Urinary bladder (tissue), 3 donors: ENCODE measurements at regions not wholly inside any gene's neighbourhood (a gene's known extent, or its start where the extent isn't known, plus 50 kb on each side); places are given as distances from the start of the nearest gene placed in this dataset.
"Not testable (repeated sequence)": the region's sequence is repeated elsewhere in the genome, so short reads cannot be mapped to it uniquely, and the experiment has no call there.

Source experiments
- DNase-seq: peaks from one replicate; pipeline ENCODE4 v3.0.0-alpha.2; 2015; ENCODE audit errors: extremely low spot score
- H3K27ac ChIP-seq: one replicate; pipeline ENCODE4 v1.5.1; 2013; ENCODE audit warnings: low read depth, mild to moderate bottlenecking, moderate library complexity
- H3K36me3 ChIP-seq: one replicate; pipeline ENCODE4 v1.6.1; 2013; ENCODE audit warnings: mild to moderate bottlenecking, moderate library complexity; ENCODE audit not compliant: insufficient read depth
- H3K4me1 ChIP-seq: one replicate; pipeline ENCODE4 v1.6.1; 2013; ENCODE audit warnings: mild to moderate bottlenecking, moderate library complexity; ENCODE audit not compliant: insufficient read depth
- H3K4me3 ChIP-seq: one replicate; pipeline ENCODE4 v1.5.1; 2013; ENCODE audit warnings: low read depth, low read length
- WGBS: extraction: QIAGEN DNeasy Blood & Tissue Kit; methylation state at CpG from one replicate; pipeline ENCODE4 v1.1.7; 2013; 5-methylcytosine and 5-hydroxymethylcytosine counted together
- donor health status: healthy with polysubstance abuse.
- donor health status: healthy.

GRCh38 chr12:67091204-67091603, 178.0 kb upstream of the CAND1 start:
- no peak for DNase-seq
- H3K36me3 ChIP-seq = no peaks in the 10 kb centered on the region
- no peak overlapping the region for H3K4me3 ChIP-seq
- WGBS = 32% methylated on average over 3 of the region's 3 CpGs
- no peak overlapping the region for H3K27ac ChIP-seq
- no peaks in the 10 kb centered on the region for H3K4me1 ChIP-seq

DNA sequence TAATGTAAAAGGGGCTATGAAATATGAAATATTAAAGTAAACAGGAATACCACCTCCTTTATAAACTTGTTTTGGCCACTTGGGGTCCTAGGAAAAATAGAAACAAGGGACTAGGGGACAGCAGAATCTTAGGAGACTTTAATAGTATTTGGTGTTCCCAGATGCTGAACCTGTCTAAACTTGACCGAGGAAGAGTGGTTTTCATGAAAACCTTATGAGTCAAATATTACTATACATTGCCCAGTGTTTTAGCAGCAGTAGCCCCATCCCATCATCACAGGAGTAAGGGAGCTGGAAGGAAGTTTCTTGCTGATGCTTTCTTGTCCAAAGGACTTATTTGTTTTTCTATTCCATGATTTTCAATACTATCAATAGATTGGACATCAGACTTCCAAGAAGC, 177.5 kb upstream of the CAND1 start:
- DNase-seq = no peak
- H3K4me3 ChIP-seq = no peak overlapping the region
- H3K27ac ChIP-seq = no peak overlapping the region
- H3K4me1 ChIP-seq = no peaks in the 10 kb centered on the region
- H3K36me3 ChIP-seq = no peaks in the 10 kb centered on the region
- WGBS = 82% methylated on average over 1 of the region's 1 CpG

DNA sequence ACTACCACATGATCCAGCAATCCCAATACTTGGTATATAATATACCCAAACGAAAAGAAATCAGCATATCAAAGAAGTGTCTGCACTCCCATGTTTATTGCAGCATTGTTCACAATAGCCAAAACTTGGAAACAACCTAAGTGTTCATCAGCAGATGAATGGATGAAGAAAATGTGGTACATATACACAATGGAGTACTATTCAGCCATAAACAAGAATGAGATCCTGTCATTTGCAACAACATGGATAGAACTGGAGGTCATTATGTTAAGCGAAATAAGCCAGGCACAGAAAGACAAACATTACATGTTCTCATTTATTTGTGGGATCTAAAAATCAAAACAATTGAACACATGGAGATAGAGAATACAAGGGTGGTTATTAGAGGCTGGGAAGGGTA, 176.2 kb upstream of the CAND1 start:
- not testable (repeated sequence) for H3K4me3 ChIP-seq, DNase-seq, H3K27ac ChIP-seq, H3K36me3 ChIP-seq, H3K4me1 ChIP-seq
- WGBS = 88% methylated on average over 2 of the region's 2 CpGs

DNA sequence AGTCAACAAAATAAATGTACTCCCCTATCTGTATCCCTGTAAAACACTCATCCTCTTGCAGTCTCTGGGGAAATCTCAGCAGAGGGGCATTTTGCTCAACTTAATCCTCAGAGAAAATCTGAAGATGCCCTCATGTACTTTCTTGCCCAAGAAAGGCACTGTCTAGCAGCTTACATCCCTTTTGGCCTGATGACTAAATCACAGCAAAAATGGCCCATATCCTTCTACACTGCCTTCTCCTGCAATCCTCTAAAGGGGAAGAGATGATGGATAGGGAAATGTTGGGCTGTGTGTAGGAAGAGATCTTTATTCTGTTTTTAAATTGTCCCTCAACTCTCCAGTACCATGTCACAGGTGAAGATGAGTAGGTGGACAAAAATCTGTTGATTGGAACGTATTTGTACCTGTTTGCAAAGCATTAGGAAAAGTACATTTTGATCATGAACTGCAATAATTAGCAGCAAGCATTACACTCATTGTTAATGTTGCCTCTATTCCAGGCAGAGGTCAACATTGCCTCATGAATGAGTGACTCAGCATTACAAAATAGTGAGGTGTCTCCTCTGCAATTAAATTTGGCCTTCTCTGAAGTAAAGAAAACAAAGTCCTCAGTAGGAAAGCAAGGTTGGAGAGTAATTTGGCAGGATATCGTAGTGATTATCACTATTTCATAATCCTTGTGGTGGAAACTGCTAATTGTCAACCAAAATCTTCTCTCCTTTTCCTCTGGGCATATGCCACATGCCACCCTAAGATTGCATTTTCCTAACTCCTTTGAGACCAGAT, 172.4 kb upstream of the CAND1 start:
- H3K4me3 ChIP-seq = no peak overlapping the region
- H3K27ac ChIP-seq = no peak overlapping the region
- WGBS = 71% methylated on average over 2 of the region's 2 CpGs
- DNase-seq = no peak
- H3K36me3 ChIP-seq = no peaks in the 10 kb centered on the region
- H3K4me1 ChIP-seq = no peaks in the 10 kb centered on the region

GRCh38 chr12:67099858-67100257, 169.3 kb upstream of the CAND1 start:
- Histone ChIP-seq H3K4me3 (no peak overlapping the region), H3K36me3 (no peaks in the 10 kb centered on the region), H3K4me1 (no peaks in the 10 kb centered on the region), H3K27ac (no peak overlapping the region)
- WGBS = 70% methylated on average over 3 of the region's 3 CpGs
- no peak for DNase-seq

DNA sequence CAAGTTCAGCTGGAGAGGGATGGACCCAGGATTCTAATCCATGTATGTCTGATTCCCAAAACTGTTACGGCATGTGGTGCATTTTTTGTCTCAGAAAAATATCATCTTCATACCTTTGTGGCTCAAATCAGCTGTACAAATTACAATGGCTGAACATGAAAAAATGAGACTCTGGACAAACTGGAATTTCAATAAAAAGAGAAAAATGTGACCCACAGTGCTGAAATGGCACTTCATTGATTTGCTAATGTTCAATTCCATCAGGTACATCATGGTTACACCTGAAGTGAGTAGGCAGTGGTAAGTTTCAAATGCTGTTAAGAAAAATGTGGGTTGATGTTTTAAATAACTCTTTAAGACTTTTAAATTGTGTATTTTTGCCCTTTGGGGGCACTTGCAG, 165.6 kb upstream of the CAND1 start:
- H3K4me3 ChIP-seq = no peak overlapping the region
- no peaks in the 10 kb centered on the region for H3K4me1 ChIP-seq
- 88% methylated on average over 1 of the region's 1 CpG for WGBS
- no peak for DNase-seq
- no peak overlapping the region for H3K27ac ChIP-seq
- H3K36me3 ChIP-seq = no peaks in the 10 kb centered on the region

DNA sequence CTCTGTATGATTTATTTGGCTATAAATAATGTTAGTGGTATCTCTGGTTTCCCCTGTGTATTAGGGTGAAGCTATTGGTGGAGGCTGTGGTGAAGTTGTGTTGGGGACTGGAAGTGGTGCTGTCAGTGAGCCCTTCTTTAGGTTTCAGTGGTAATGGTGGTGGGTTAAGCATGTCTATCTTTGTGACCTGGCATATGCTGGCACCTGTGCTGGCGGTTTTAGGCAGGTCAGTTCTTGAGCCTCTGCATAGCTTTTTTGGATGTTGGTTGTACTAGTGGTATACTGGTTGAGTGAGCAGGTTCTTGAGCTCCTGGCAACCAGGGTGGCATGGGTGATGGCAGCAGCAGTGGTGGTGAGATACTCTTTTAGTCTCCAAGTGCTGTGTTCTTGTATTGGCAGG, 161.9 kb upstream of the CAND1 start:
- Histone ChIP-seq H3K4me3 (no peak overlapping the region), H3K27ac (no peak overlapping the region), H3K4me1 (no peaks in the 10 kb centered on the region), H3K36me3 (no peaks in the 10 kb centered on the region)
- no peak for DNase-seq
- WGBS = 86% methylated on average over 1 of the region's 1 CpG

DNA sequence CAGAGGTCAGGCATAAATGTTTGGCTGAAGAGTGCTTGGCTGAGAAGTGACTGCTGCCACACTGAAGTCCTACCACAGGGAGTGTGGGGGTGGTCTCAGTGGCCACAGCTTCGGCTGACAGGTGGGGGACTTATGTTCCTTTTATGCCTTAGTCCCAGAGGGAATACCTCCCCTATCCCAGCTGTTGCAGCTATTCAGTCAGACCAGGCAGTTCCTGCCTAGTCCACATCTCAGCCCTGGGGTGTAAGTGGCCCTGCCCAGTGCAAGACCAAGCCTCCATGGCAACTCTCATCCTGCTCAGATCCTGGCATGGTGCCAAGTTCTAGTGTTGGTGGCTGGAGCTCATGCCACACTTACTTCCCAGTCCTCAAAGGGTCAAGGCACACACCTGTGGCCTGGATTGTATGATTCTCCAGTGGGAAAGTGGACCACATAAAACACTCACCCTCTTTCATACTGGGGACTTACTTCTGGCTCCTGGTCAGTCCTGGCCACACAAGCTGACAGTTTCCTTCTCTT, 161.3 kb upstream of the CAND1 start:
- no peak overlapping the region for H3K4me3 ChIP-seq
- no peaks in the 10 kb centered on the region for H3K4me1 ChIP-seq
- H3K36me3 ChIP-seq = no peaks in the 10 kb centered on the region
- H3K27ac ChIP-seq = no peak overlapping the region
- DNase-seq = no peak
- 85% methylated on average over 1 of the region's 1 CpG for WGBS

DNA sequence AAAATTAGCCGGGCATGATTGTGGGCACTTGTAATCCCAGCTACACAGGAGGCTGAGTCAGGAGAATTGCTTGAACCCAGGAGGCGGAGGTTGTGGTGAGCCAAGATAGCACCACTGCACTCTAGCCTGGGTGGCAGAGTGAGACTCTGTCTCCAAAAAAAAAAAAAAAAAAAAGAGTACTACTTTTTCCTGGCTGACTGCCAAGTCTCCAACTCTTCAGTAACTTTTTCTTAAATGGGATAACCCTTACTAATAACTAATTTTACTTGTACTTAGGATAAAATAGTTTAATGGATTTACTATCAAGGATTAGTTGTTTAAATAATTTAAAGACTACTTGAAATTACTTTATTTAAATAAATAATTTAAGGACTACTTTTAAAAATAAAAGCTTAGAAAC, 158.8 kb upstream of the CAND1 start:
- not testable (repeated sequence) for H3K36me3 ChIP-seq, H3K4me3 ChIP-seq, H3K27ac ChIP-seq, H3K4me1 ChIP-seq, DNase-seq
- whole genome bisulfite sequencing = 96% methylated on average over 2 of the region's 2 CpGs

DNA sequence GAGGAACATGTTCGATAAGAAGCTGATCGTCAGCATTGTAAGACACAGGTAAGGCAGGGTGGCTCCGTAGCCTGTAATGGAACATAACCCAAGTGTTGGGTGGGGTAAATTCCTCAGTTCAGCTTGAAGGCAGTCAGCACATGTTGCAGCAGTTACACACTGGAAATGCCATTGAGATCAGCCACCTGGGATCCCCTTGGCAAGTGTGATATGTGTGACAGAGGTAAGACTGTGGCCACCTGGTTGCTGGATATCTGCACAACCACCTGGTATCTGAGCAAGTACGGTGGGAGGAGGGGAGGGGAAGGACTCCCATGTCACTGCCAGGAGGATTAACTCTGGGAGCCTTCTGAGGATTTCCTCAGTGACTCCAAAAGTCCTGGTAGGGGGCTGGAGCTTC, 158.0 kb upstream of the CAND1 start:
- WGBS = 75% methylated on average over 4 of the region's 4 CpGs
- Histone ChIP-seq H3K36me3 (no peaks in the 10 kb centered on the region), H3K27ac (no peak overlapping the region), H3K4me1 (no peaks in the 10 kb centered on the region), H3K4me3 (no peak overlapping the region)
- peak; percentile 14 for DNase-seq

DNA sequence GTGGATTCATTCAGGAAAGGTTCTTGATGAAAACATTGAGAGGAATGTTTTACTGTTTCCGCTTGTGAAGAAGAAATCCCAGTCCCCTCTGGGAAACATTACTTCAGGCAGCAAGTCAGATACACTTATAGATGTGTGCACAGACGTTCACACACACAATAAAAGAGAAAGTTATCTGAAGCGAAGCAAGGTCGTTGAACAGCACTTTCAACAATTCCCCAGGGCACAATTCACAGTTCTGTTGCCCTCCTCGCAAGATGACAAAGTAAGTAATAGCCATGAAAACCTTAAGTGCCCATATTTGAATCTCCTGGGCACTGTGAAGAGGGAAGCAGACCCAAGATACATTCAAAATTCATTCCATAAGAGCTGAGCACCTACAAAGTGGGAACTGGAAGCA, 156.6 kb upstream of the CAND1 start:
- no peak overlapping the region for H3K4me3 ChIP-seq

DNA sequence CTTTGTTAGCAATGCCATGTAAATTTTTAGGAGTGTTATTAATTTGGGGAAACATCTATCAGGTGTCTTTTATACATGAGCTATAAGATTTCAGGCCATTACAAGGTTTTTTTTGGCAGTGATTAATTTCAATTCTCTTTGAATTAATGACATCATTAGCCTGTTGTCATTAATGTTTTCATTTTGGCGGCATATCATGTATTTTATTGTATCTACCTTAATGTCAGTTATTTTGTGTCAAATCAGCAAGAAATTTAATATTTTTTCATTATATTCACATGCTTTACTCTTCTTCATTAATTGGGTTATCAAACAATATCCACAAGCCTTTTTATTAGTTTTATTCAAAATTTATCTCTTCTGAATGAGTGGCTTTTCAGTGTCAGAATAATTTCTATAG, 153.0 kb upstream of the CAND1 start:
- Histone ChIP-seq H3K36me3 (no peaks in the 10 kb centered on the region), H3K4me1 (no peaks in the 10 kb centered on the region), H3K4me3 (no peak overlapping the region), H3K27ac (no peak overlapping the region)
- no peak for DNase-seq
- 98% methylated on average over 1 of the region's 1 CpG for WGBS

More for the DNA sequence above, 156.6 kb upstream of the CAND1 start:
- H3K36me3 ChIP-seq = no peaks in the 10 kb centered on the region
- DNase-seq = no peak
- H3K27ac ChIP-seq = no peak overlapping the region
- no peaks in the 10 kb centered on the region for H3K4me1 ChIP-seq
- 67% methylated on average over 5 of the region's 5 CpGs for WGBS

GRCh38 chr12:67122584-67122983, 146.6 kb upstream of the CAND1 start:
- H3K27ac ChIP-seq = no peak overlapping the region
- no peak for DNase-seq
- no peak overlapping the region for H3K4me3 ChIP-seq
- no peaks in the 10 kb centered on the region for H3K4me1 ChIP-seq
- no peaks in the 10 kb centered on the region for H3K36me3 ChIP-seq

GRCh38 chr12:67137256-67137655, 131.9 kb upstream of the CAND1 start:
- DNase-seq = no peak
- no peak overlapping the region for H3K27ac ChIP-seq
- no peak overlapping the region for H3K4me3 ChIP-seq
- H3K4me1 ChIP-seq = no peaks in the 10 kb centered on the region
- H3K36me3 ChIP-seq = no peaks in the 10 kb centered on the region
- WGBS = 90% methylated on average over 1 of the region's 1 CpG
